NT2/D1 (cell line): ENCODE measurements at regions not wholly inside any gene's neighbourhood (a gene's known extent, or its start where the extent isn't known, plus 50 kb on each side); places are given as distances from the start of the nearest gene placed in this dataset.
"Not testable (repeated sequence)": the region's sequence is repeated elsewhere in the genome, so short reads cannot be mapped to it uniquely, and the experiment has no call there.

Experiments
- YY1 ChIP-seq: IDR thresholded peaks from 2 replicates; pipeline ENCODE4 v1.6.1; 2011; ENCODE audit not compliant: insufficient read length, insufficient read depth
- ZNF274 ChIP-seq: IDR thresholded peaks from 2 replicates; pipeline ENCODE4 v1.6.1; 2011; ENCODE audit warnings: mild to moderate bottlenecking, low read depth, low read length

DNA sequence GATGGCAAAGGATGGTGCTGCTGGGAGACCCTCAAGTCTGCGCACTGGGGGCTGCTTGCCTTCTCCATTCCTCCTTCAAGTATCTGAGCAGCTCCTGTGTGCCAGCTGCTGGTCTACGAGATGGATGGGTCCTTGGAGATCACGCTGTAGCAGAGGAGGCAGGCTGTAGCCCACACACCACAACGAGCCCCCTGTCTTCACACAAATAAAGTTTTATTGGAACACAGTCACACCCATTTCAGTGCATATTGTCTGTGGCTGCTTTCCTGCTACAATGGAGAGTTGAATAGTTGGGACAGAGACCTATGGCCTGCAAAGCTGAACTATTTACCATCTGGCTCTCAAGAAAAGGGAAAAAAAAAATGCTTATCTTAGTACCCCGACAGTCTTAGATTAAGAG, 64.4 kb upstream of the KRTAP5-11 start:
- TF ChIP-seq ZNF274, YY1: not testable (repeated sequence)
